ENCODE measurements at regions not wholly inside any gene's neighbourhood (a gene's known extent, or its start where the extent isn't known, plus 50 kb on each side); places are given as distances from the start of the nearest gene placed in this dataset.

- ATAC-seq, result no peak
- TF ChIP-seq CSDC2 (CRISPR knock-in tag; IDR thresholded peaks at IDR 0.05) (no peak), PATZ1 (CRISPR knock-in tag; IDR thresholded peaks at IDR 0.05; ENCODE audit: borderline replicate concordance) (no peak), ZC3H10 (CRISPR knock-in tag; IDR thresholded peaks at IDR 0.05) (no peak), RARB (CRISPR knock-in tag; IDR thresholded peaks at IDR 0.05) (no peak), ESRRG (CRISPR knock-in tag; IDR thresholded peaks at IDR 0.05) (no peak), TCF4 (CRISPR knock-in tag; IDR thresholded peaks at IDR 0.05; ENCODE audit: borderline replicate concordance) (no peak), OSR1 (CRISPR knock-in tag; IDR thresholded peaks at IDR 0.05) (no peak), ISL1 (CRISPR knock-in tag; IDR thresholded peaks at IDR 0.05) (no peak), ZNF565 (CRISPR knock-in tag; conservative IDR thresholded peaks at IDR 0.05; ENCODE audit: low read depth) (no peak), TSHZ2 (CRISPR knock-in tag; IDR thresholded peaks at IDR 0.05) (no peak), ARNTL (CRISPR knock-in tag; IDR thresholded peaks at IDR 0.05; ENCODE audit: borderline replicate concordance, low read depth) (no peak), TOX (CRISPR knock-in tag; IDR thresholded peaks at IDR 0.05; ENCODE audit: borderline replicate concordance) (no peak), ZFP3 (CRISPR knock-in tag; IDR thresholded peaks at IDR 0.05) (no peak)
Observed at GRCh38 chr10:44832595-44833390, 78.3 kb upstream of the TMEM72 start.

- ATAC-seq, result no peak
- no peak for TF ChIP-seq RARB (CRISPR knock-in tag; IDR thresholded peaks at IDR 0.05)
Observed at GRCh38 chr10:44834131-44834530, 77.0 kb upstream of the TMEM72 start.

GRCh38 chr10:44835300-44835699 is 75.8 kb upstream of the TMEM72 start:
- TF ChIP-seq RARB (CRISPR knock-in tag; IDR thresholded peaks at IDR 0.05), result no peak
- TF ChIP-seq POU6F1 (CRISPR knock-in tag; IDR thresholded peaks at IDR 0.05; ENCODE audit: borderline replicate concordance, low read depth), result no peak
- no peak for TF ChIP-seq OSR1 (CRISPR knock-in tag; IDR thresholded peaks at IDR 0.05)
- TF ChIP-seq ZNF565 (CRISPR knock-in tag; conservative IDR thresholded peaks at IDR 0.05; ENCODE audit: low read depth), result no peak
- no peak for TF ChIP-seq ARNTL (CRISPR knock-in tag; IDR thresholded peaks at IDR 0.05; ENCODE audit: borderline replicate concordance, low read depth)
- TF ChIP-seq ZC3H10 (CRISPR knock-in tag; IDR thresholded peaks at IDR 0.05), result no peak
- no peak for TF ChIP-seq PPARA (CRISPR knock-in tag; IDR thresholded peaks at IDR 0.05; ENCODE audit: borderline replicate concordance)
- TF ChIP-seq ESRRG (CRISPR knock-in tag; IDR thresholded peaks at IDR 0.05), result no peak
- no peak for TF ChIP-seq TOX (CRISPR knock-in tag; IDR thresholded peaks at IDR 0.05; ENCODE audit: borderline replicate concordance)
- no peak for TF ChIP-seq CREB5 (CRISPR knock-in tag; IDR thresholded peaks at IDR 0.05; ENCODE audit: low read depth)
- no peak for TF ChIP-seq CSRNP3 (CRISPR knock-in tag; IDR thresholded peaks at IDR 0.05)
- TF ChIP-seq PATZ1 (CRISPR knock-in tag; IDR thresholded peaks at IDR 0.05; ENCODE audit: borderline replicate concordance), result no peak
- TF ChIP-seq GLIS3 (CRISPR knock-in tag; IDR thresholded peaks at IDR 0.05), result no peak
- no peak for TF ChIP-seq ISL1 (CRISPR knock-in tag; IDR thresholded peaks at IDR 0.05)
- TF ChIP-seq ZFP3 (CRISPR knock-in tag; IDR thresholded peaks at IDR 0.05), result no peak
- no peak for TF ChIP-seq BACH2 (CRISPR knock-in tag; IDR thresholded peaks at IDR 0.05; ENCODE audit: borderline replicate concordance)
- no peak for TF ChIP-seq TCF4 (CRISPR knock-in tag; IDR thresholded peaks at IDR 0.05; ENCODE audit: borderline replicate concordance)

More at GRCh38 chr10:44835300-44835699, 75.8 kb upstream of the TMEM72 start:
- ATAC-seq, result no peak

Measured in SK-N-SH treated with all-trans-retinoic acid at 6 μM for 48 hours (cell line).